Islet precursor cell (in vitro differentiated cells): ENCODE measurements at regions not wholly inside any gene's neighbourhood (a gene's known extent, or its start where the extent isn't known, plus 50 kb on each side); places are given as distances from the start of the nearest gene placed in this dataset.
"Not testable (repeated sequence)": the region's sequence is repeated elsewhere in the genome, so short reads cannot be mapped to it uniquely, and the experiment has no call there.

ENCODE experiments used
- DNase-seq: peaks from one replicate; pipeline ENCODE4 v3.0.0-alpha.2; 2018

DNA sequence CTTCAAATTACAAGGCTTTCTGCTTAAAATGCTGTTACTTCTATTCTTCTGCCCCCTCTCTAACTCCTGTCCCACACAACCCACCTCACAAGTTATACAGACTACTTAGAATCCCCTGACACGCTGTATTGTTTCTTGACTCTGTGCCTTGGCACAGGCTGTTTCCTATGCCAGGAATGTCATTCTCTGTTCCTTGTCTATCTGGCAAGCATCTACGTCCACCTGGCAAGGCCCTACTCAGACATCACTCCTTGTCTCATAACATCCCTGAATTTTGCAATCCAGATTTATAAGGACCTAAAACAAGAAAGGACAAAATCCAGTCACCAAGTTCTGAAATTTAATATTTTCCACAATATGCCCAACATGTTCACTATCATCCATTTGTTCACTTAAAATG lies 182.0 kb upstream of the CHRM3 start:
- DNase-seq, result no peak

GRCh38 chr1:239197871-239198270 lies 188.5 kb upstream of the CHRM3 start:
- DNase-seq, result no peak

DNA sequence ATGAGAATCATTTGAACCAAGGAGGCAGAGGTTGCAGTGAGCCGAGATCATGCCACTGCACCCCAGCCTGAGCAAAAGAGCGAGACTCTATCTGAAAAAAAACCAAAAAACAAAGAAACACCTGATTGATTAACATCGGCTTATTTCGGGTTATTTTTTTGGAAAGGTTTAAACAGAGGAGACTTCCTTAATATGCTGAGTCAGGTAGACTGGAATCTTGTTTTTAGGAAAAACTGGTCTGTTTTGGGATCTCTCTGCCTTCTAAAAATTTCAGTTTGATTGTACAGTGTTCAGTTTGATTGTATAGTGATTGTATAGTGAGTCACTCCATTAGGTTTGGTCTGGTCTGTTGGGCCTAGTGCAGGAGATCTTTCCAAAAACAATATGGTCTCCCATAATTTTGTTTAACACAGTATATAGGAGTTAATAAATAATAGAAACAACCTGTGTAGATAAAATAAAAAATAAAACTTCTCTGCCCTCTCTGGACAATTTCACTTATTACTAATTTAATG lies 196.3 kb upstream of the CHRM3 start:
- no peak for DNase-seq

DNA sequence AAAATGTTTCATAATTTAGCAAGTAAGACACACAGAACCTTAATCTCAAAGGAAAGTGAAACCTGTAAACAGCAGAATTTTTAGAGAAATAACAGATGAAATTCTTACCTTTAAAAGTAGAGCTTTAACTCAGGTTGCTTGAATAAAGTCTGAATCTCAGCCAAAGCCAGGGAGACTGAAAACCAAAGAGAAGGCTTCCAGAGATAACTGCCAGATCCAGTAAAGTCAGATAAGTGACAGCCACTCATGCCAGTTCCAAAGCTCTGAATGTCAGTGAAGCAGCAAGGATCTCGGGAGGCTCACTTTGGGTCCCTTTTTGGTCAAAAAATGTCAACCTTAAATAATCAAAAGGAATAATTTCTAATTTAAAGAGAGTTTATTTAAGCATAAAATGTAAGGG lies 199.9 kb upstream of the CHRM3 start:
- DNase-seq, result no peak

- no peak for DNase-seq
These were observed 201.1 kb upstream of the CHRM3 start for GRCh38 chr1:239185245-239185619.

GRCh38 chr1:239184561-239185244 lies 201.7 kb upstream of the CHRM3 start:
- DNase-seq, result no peak

DNA sequence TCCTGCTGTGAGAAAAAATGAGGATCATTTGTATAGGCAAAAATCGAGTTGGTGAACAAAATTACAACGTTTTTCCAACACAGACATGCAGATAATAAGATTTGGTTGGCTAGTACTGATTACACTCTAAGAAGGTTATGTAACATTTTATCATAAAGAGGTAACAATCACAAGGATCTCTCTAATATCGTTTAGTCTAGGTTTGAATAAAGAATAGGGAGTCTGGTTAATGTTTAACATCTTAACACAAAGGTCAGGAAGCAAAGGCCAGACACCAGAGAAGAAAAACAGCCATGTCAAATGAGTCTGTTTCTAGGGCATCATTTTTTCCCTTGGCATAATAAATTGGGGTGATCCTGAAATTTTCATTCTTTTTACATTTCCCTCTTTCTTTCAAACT lies 207.4 kb upstream of the CHRM3 start:
- no peak for DNase-seq

DNA sequence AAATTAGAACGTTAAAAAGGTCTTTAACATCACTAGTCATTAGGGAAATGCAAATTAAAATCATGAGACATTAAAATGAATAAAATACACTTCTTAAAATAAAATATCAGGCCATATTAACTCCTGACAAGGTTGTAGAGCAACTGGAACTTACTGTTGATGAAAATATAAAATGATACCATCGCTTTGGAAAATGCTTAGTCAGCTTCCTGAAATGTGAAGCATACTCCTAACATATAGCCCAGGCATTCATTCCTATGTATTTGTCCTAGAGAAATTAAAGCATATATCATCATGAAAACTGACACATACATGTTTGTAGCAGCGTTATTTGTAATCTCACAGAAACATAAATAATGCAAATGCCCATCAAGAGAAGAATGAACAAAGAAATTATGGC lies 211.5 kb upstream of the CHRM3 start:
- no peak for DNase-seq

DNA sequence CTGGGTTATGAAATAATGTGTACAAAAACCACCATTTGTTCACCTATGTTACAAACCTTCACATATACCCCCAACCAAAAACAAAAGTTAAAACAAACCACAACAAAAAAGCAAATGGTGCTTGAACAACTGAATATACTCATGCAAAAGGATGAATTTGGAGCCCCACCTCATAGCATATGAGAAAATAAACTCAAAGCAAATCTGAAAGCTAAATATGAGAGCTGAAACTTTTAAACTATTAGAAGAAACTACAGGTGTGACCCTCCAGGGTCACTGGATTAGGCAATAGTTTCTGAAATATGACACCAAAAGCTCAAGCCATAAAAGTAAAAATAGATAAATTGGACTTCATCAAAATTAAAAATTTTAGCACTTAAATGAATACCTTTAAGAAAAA lies 215.5 kb upstream of the CHRM3 start:
- no peak for DNase-seq

DNA sequence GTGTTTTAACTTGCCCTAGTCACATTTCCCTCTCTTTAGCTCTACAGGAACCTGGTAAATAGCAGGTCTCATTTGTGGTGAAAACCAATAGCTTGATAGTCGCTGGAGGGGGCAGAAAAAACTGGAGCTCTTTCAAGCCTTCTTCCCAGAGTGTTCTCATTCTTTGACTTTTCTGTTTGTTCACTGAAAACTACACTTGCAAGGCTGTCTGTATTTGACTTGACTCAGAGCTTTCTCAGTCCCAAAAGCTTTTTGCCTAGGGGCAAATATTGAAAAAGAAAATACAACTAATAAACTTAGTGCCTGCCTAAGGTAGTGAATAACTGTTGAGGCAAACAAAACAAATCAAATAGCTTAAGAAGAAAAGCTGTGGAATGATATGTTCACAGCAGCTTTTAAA lies 217.1 kb upstream of the CHRM3 start:
- no peak for DNase-seq

DNA sequence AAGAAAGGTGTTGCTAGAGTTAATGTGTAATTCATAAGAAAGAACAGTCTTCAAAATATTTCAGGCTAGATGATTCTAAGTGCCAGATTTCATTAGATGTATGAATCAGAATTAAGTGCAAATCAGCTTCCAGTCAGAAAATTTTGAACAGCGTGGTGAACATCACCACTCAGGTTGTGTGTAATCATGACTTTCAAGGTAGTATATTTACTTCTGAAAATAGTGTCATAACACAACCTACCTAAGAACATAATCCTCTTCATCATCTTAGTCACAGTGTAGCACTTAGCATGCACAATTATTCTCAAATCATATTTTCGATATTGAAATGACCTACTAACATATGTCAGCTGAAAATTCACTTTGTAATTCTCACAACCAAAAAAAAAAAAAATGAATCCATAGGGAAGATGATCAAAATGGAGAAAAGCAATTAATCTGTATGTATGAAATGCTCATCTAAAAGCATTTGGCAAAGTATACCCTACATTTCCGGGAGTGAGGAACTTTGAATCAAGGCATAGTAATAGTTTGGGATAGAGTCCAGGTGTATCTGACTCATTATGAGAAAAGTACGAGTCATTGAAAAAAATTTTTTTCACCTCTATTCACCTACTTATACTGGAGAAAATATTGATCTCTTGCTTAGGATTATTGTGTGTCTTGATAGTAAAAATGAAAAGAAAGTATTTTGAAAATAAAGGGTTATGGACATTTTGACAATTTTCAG lies 221.8 kb upstream of the CHRM3 start:
- DNase-seq, result no peak

GRCh38 chr1:239155466-239156091 lies 230.8 kb upstream of the CHRM3 start:
- no peak for DNase-seq

DNA sequence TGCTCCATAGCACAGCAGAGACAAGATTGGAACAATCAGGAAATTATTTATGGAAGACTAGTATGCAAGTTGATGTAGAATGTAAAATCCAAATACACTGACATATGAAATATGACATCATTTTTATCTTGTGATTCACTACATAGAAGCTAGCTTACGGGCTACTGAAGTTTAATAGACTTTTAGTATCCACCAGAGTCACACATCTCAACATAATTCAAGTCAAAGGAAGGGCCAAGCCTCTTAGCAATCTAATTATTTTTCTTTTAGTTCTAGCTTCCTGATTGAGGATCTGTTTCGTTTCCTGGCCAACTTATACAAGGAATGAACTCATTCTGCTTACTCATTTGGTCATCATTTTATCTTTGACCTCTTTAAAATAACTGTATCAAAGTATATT lies 234.4 kb upstream of the CHRM3 start:
- DNase-seq, result no peak

DNA sequence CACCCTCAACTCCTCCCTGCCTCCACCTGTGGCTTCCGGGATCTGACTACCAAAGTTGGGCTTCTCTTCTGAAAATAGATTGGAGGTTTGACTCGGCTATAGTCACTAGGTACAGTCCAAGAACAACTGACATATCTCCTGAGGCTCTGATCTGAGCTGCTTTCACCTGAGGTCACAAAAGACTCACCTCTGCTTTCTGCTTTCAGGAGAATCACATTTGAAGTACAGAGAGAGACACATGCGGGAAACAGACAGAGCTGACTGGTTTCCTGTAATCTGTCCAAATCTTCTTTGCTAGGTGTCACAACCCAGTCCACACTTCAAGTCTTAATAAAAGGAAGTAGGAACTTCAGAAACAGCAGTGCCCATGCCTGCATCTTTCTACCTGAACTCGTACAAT lies 245.4 kb upstream of the CHRM3 start:
- DNase-seq, result no peak

- no peak for DNase-seq
These were observed 246.6 kb upstream of the CHRM3 start for GRCh38 chr1:239139801-239140200.

- no peak for DNase-seq
These were observed 257.8 kb upstream of the CHRM3 start for GRCh38 chr1:239128541-239128940.

GRCh38 chr1:239126884-239127283 lies 259.5 kb upstream of the CHRM3 start:
- no peak for DNase-seq

GRCh38 chr1:239125893-239126292 lies 260.5 kb upstream of the CHRM3 start:
- no peak for DNase-seq

GRCh38 chr1:239125027-239125426 lies 261.3 kb upstream of the CHRM3 start:
- peak; percentile 72 for DNase-seq

GRCh38 chr1:239123260-239123659 lies 263.1 kb upstream of the CHRM3 start:
- DNase-seq, result no peak

DNA sequence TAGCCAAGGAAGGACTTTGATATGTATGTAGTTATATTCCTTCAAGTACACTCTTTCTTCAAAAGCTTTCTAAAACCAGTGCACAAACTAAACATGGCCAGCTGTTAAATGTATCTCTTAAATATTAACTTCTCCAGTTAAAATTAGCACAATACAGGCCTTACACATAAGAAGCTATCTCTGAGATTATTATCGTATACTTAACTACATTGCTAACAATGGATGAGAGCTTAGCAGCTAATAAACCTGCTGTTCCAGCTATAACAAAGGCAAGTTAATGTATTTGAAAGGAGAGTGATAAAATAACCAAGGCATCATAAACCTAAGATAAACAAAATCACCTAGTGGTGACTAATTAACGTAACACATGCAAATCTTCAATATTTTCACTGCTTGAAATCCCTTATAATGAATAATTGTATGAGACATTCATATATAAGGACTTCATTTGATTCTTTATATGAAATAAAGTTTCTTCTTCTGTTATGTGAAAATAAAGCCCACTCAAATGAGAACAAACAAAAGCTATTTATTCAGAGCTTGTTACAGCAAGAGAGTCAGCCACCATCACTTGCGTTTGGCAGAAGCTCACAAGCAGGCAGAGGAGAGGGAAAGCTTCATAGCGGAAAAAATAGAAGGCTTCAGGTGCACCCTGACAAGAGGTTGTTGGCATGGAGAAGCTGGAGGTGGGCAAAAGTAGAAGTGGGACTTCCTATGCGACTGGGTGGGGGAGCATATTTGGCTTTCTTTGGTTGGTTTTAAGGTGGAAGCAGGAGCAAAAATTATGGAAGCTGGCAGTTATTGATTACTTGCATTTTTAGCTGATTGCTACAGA lies 274.1 kb upstream of the CHRM3 start:
- no peak for DNase-seq

DNA sequence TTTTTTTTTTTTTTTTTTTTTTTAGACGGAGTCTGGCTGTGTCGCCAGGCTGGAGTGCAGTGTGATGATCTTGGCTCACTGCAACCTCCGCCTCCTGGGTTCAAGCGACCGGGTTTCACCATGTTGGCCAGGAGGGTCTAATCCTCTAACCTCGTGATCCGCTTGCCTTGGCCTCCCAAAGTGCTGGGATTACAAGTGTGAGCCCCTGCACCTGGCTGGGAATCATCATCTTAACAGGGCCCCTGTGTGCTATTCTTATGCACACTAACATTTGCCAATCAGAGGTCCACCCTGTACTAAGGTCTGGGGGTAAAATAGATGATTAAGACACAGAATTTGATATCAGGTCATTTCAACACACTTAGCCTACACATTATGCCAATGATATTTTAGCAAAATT lies 278.7 kb upstream of the CHRM3 start:
- DNase-seq, result no peak

DNA sequence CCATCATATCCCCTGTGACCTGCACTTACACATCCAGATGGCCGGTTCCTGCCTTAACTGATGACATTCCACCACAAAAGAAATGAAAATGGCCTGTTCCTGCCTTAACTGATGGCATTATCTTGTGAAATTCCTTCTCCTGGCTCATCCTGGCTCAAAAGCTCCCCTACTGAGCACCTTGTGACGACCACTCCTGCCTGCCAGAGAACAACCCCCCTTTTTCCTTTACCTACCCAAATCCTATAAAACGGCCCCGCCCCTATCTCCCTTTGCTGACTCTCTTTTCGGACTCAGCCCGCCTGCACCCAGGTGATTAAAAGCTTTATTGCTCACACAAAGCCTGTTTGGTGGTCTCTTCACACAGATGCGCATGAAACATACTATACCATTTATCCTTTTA lies 279.7 kb upstream of the CHRM3 start:
- not testable (repeated sequence) for DNase-seq
